GM13976 (cell line): ENCODE measurements at regions not wholly inside any gene's neighbourhood (a gene's known extent, or its start where the extent isn't known, plus 50 kb on each side); places are given as distances from the start of the nearest gene placed in this dataset.

Source experiments
- DNase-seq: peaks from one replicate; pipeline ENCODE4 v3.0.0; 2012; ENCODE audit warnings: low spot score
- in situ Hi-C: fragments of 300-500 bp; cut with MboI; formaldehyde crosslinking; loops from one replicate; pipeline ENCODE4 v1.12.0; 2022; ENCODE audit warnings: low sequenced_read_pairs, mixed read lengths, inconsistent platforms; ENCODE audit not compliant: unreplicated experiment
- TF ChIP-seq, protein P1 (sequence below): IDR thresholded peaks from 2 replicates; pipeline ENCODE4 v1.5.1; 2012; ENCODE audit warnings: borderline replicate concordance, mild to moderate bottlenecking; ENCODE audit not compliant: insufficient read depth; ENCODE audit errors: extremely low read depth, missing control alignments, control extremely low read depth

DNA sequence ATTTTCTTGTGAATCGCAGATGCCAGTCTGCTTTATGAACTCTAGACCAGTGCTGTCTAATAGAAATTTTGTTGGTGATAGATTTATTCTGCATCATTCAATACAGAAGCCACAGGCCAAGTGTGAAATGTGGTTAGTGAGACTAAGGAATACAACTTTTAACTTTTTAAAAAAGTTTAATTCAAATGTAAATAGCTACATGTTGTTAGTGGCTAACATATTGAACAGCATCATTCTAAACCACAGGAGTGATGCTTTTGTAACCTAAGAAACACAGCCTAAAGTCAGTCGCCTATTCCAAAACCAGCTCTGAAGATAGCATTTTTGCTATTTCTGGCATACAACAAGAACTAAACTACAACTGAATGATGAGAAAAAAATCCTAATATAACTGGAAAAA is 164.8 kb upstream of the CBLB start:
- in situ Hi-C loops: no loop called here
- TF ChIP-seq, protein P1, sequence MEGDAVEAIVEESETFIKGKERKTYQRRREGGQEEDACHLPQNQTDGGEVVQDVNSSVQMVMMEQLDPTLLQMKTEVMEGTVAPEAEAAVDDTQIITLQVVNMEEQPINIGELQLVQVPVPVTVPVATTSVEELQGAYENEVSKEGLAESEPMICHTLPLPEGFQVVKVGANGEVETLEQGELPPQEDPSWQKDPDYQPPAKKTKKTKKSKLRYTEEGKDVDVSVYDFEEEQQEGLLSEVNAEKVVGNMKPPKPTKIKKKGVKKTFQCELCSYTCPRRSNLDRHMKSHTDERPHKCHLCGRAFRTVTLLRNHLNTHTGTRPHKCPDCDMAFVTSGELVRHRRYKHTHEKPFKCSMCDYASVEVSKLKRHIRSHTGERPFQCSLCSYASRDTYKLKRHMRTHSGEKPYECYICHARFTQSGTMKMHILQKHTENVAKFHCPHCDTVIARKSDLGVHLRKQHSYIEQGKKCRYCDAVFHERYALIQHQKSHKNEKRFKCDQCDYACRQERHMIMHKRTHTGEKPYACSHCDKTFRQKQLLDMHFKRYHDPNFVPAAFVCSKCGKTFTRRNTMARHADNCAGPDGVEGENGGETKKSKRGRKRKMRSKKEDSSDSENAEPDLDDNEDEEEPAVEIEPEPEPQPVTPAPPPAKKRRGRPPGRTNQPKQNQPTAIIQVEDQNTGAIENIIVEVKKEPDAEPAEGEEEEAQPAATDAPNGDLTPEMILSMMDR: no peak
- DNase-seq: no peak

DNA sequence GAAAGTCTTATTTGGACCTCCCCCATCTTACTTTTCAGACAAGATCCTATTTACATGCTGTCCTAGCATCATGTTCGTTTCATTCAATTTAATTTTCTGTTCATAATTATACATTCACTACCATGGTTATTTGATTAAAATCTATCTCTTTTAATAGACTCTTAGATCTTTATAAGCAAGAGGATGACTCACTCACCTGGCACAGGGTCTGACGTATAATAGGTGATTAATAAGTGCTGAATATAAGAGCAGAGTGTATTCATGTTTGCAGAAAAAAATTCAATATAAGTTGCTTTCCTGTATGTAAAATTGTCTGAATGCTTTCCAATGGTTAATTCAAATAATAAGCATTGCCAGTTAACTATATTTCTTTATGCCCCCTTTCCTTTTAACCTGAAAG is 165.5 kb upstream of the CBLB start:
- no peak for DNase-seq
- TF ChIP-seq, protein P1: no peak
- in situ Hi-C loops: no loop called here

DNA sequence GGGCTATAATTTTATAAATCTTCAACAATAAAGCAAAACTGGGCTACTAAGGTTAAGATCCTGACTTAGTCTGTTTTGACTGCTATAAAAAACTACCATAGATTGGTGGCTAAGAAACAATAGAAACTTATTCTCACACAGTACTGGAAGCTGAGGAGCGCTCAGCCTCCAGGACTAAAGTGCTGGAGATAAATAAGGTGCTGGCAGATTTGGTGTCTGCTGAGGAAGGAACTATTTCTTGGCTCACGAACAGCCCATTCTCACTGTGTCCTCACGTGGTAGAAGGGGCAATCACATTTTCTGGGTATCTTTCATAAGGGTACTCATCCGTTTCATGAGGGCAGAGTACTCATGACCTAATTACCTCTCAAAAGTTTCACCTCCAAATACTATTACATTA is 166.8 kb upstream of the CBLB start:
- in situ Hi-C loops: no loop called here
- TF ChIP-seq, protein P1: no peak
- DNase-seq: no peak

GRCh38 chr3:106036696-106037095 is 167.9 kb upstream of the CBLB start:
- no peak for DNase-seq
- in situ Hi-C loops: no loop called here

DNA sequence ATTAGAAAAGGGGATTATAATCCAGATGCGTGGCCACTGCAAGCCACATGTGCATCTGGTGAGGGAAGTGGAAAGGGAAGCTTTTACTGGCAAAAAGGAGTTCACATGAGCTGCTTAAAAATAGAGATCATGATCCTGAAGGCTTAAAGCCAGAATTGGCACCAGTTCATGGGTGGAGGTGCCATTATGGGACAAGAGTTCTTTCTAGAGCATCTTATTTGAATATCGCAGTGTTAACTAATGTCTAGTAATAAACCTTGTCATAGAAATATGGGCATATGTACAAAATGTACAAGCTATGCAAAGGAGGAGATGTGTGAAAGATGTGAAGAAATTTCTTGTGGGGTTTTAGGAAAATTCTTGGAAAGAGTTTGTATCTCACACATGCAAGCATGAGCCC is 178.4 kb upstream of the CBLB start:
- TF ChIP-seq, protein P1: no peak
- in situ Hi-C loops: no loop called here
- DNase-seq: no peak

More at GRCh38 chr3:106036696-106037095, 167.9 kb upstream of the CBLB start:
- TF ChIP-seq, protein P1: no peak

DNA sequence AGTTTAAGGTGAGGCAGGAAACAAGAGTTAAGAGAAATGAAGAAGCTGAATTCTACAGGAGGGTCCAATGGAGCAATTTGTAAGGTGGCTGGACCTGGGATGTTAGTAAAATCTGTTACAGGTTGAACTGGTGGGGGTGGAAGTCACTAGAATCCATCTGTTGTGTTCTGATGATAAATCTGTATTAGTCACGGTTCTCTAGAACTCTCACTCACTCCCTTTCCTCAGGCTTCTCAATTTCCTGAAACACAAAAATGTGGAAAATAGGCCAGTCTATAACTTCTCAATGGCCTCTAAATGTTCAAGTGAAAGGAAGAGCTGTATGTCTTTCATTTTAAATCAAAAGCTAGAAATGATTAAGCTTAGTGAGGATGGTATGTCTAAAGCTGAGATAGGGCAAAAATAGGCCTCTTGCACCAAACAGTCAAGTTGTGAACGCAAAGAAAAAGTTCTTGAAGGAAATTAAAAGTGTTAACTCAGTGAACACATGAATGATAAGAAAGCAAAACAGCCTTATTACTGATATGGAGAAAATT is 180.2 kb upstream of the CBLB start:
- in situ Hi-C loops: no loop called here

DNA sequence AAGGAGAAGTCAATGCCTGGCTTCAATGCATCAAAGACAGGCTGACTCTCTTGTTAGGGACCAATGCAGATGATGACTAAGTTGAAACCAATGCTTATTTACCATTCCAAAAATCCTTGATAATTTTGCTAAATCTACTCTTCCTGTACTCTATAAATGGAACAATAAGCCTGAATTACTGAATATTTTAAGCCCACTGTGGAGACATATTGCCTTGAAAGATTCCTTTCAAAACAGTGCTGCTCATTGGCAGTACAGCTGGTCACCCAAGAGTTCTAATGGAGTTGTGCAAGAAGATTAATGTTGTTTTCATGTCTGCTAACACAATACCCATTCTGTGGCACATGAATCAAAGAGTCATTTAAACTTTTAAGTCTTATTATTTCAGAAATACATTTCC is 181.0 kb upstream of the CBLB start:
- TF ChIP-seq, protein P1: no peak
- in situ Hi-C loops: no loop called here
- DNase-seq: no peak

More for the DNA sequence above, 180.2 kb upstream of the CBLB start:
- no peak for DNase-seq
- TF ChIP-seq, protein P1: no peak
